ACHN (cell line): ENCODE measurements at regions not wholly inside any gene's neighbourhood (a gene's known extent, or its start where the extent isn't known, plus 50 kb on each side); places are given as distances from the start of the nearest gene placed in this dataset.

ENCODE experiments used
- DNase-seq: peaks from one replicate; pipeline ENCODE4 v3.0.0-alpha.2; 2015
- in situ Hi-C: cut with HindIII; loops from 2 replicates; pipeline ENCODE4 v1.10.0; 2017; ENCODE audit warnings: low sequenced_read_pairs, low pct_ligation_motif_present, low pct_unique_long_range_greater_than_20kb

GRCh38 chr3:62965311-62965710 is 90.1 kb upstream of the CADPS start:
- peak; percentile 42 for DNase-seq
- in situ Hi-C loops = no loop called here

DNA sequence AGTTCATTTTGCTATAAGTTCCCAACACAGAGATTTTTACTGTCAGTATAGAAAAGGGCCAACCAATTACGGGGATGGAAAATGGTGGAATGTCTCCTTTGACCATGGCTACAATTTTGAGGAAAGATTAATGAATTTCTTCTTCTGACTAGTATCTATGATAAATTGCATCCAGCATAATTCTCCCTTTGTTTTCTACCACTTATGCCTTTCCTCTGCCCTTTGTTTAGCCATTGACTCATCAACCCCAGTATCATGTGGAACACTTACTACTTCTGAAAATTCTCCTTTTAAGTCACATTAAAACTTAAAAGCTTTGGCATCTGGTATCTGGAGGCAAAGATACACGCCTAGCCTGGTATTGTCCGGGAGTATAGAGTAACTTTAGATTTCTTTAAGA is 92.9 kb upstream of the CADPS start:
- in situ Hi-C loops = no loop called here
- no peak for DNase-seq

GRCh38 chr3:62970648-62971047 is 95.4 kb upstream of the CADPS start:
- no peak for DNase-seq
- in situ Hi-C loops = no loop called here

DNA sequence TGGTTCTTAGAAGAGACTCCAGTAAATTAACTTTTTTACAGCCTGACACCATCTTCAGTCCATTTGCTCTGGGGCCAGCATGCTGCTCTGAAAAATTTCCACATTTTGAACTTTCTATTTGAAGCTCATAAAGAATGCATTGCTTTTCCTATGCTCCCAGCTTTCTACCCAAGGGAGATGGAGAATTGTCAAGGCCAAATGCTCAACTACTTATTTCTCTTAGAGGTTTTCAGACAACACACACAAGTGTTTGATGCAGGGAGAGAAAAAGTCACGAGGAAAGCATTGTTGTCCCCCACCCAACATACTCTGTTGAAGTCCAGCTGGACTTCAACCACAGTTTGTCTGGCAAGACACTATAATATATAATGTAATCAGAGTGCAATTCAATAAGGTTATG is 100.3 kb upstream of the CADPS start:
- in situ Hi-C loops = no loop called here
- no peak for DNase-seq

DNA sequence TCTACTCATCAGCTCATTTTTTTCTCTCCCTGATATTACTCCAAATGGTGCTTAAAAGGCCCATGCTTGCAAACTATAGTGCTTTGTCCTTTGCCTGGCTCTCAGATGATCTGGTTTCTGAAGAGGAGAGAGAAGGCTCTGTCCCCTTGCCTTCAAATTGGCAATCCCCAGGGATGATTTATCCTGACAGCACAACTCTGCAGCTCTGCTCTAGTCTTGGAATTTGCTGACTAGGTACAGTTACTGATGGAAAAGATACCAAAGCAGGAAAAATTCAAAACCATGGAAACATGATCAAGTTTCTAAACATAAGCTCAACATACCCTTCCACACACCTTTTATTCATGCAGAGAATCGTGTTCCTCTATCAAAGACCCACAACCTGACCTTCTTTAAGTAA is 106.7 kb upstream of the CADPS start:
- in situ Hi-C loops = no loop called here

GRCh38 chr3:62982795-62983455 is 107.7 kb upstream of the CADPS start:
- in situ Hi-C loops = no loop called here
- DNase-seq = no peak

More for the DNA sequence above, 106.7 kb upstream of the CADPS start:
- no peak for DNase-seq

GRCh38 chr3:62986061-62986460 is 110.8 kb upstream of the CADPS start:
- DNase-seq = no peak
- in situ Hi-C loops = no loop called here

DNA sequence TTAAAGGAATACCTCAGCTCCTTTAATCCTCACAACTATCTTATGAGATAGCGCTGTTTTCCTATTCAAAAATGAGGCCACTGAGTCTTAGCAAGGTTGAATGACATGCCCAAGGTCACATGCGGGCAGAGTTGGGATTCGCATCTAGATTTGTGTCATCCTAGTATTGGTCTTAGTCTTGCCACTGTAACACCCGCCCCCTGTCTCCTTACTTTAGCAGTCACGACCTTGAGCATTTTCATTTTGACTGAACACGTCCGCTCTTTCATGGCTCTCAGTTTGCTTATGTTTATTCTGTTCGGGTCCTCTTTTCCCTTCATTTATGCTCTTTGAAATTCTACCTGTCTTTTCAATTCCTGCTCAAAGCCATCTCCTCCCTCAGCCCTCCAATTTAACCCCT is 112.5 kb upstream of the CADPS start:
- in situ Hi-C loops = no loop called here
- DNase-seq = no peak

GRCh38 chr3:62990704-62991413 is 115.6 kb upstream of the CADPS start:
- DNase-seq = no peak
- in situ Hi-C loops = no loop called here

DNA sequence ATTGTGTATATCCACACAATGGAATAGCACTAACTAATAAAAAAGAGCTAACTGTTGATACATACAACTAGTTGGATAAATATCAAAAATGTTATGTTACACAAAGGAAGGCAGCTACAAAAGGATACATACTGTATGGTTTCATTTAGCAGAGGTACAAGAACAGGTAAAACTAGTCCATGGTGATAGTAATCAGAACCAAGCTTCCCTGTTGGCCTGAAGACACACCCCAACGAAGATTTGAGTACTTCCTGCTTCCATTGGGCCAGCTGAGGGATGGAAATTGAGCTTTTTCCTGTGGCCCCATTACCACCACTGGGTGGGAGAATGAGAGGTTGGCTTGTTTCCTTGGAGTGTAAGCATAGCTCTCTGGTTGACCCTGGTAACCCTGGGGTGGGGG is 117.3 kb upstream of the CADPS start:
- in situ Hi-C loops = no loop called here
- no peak for DNase-seq

GRCh38 chr3:62995119-62995518 is 119.9 kb upstream of the CADPS start:
- DNase-seq = no peak
- in situ Hi-C loops = no loop called here

DNA sequence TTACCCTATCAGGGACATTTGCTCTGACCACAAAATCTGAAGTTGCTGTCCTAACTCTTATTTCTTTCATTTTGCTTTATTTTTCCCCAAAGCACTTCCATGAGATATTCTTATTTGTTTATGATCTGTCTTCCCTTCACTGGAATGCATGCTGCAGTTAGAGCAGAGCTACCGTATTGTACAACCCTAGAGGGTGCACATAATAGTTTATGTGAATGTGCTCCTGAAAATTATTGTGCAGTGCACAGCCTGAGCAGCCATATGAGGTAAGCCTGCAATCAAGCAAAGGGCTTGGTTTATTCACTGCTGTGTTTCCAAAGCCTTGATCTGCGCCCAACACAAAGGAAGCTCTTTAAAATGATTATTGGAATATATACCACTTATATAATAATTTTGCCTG is 120.3 kb upstream of the CADPS start:
- in situ Hi-C loops = no loop called here
- no peak for DNase-seq

DNA sequence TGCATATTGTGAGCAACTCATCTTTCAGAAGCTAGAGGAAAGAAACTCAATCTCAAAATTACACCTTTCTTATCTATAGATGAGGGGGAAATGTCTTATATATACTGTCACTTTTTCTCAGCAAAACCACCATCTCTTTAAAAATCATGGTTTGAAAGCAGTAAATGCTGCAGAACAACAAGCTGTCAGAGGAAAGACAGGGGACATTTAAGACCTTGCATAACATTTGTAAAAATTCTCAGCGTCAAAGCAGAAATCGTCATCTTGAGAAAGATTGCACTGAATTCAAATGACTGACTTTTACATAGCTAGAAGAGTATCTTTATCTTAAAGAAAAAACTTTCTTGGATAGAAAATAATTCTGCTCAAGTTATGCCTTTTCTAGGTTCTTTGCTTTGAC is 122.2 kb upstream of the CADPS start:
- in situ Hi-C loops = no loop called here

DNA sequence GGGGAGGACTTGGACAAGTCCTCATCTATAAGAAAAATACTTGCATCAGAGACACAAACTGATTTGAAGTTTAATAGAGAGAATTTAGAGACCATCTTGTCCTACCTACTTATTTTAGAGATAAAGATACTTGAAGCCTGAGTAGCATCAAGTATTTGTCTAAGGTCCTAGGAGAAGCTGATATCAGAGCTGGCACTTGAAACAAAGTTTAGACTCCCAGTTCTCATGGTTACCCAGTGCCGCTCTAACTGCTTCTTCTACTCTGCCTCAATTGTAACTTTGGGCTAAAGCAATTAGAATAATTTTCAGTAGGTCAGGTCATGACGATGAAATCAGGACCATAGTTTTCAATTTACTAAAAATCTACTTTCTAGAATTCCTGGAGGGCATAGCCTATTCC is 123.9 kb upstream of the CADPS start:
- DNase-seq = no peak
- in situ Hi-C loops = no loop called here

More for the DNA sequence above, 122.2 kb upstream of the CADPS start:
- no peak for DNase-seq

- no peak for DNase-seq
- in situ Hi-C loops = no loop called here
Observed at GRCh38 chr3:62999791-63000190, 124.6 kb upstream of the CADPS start.

GRCh38 chr3:63004448-63004847 is 129.2 kb upstream of the CADPS start:
- DNase-seq = no peak
- in situ Hi-C loops = no loop called here

GRCh38 chr3:63015614-63016309 is 140.5 kb upstream of the CADPS start:
- in situ Hi-C loops = no loop called here
- no peak for DNase-seq

GRCh38 chr3:63022114-63022513 is 146.9 kb upstream of the CADPS start:
- in situ Hi-C loops = no loop called here

GRCh38 chr3:63026722-63027121 is 151.5 kb upstream of the CADPS start:
- in situ Hi-C loops = no loop called here
- no peak for DNase-seq

More at GRCh38 chr3:63022114-63022513, 146.9 kb upstream of the CADPS start:
- no peak for DNase-seq

GRCh38 chr3:63029326-63029725 is 154.1 kb upstream of the CADPS start:
- in situ Hi-C loops = no loop called here
- DNase-seq = no peak
